ENCODE measurements at regions not wholly inside any gene's neighbourhood (a gene's known extent, or its start where the extent isn't known, plus 50 kb on each side); places are given as distances from the start of the nearest gene placed in this dataset.

DNA sequence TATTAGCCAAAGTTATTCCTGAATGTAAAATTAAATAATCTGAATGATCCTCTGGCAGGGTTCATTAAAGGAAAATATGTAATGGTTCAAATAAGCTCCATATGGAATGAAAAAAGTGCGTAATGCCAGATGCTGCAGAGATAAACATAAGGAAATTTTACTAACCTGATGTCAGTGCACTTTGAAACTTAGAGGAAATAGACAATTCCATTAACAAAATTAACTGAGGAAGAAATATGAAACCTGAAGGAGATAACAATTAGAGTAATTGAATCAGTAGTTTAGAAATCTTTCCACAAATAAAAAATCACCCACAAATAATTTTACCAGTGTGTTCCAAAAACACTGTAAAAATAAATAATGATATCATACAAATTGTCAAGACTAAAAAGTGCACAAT is 387.5 kb downstream of the GRIA2 start:
- TF ChIP-seq RAD21 (IDR thresholded peaks at IDR 0.05; ENCODE audit: low read depth) (no peak), EP300 (IDR thresholded peaks at IDR 0.05; ENCODE audit: borderline replicate concordance) (no peak), TCF12 (IDR thresholded peaks at IDR 0.05; ENCODE audit: low read depth) (no peak), YY1 (IDR thresholded peaks at IDR 0.05; ENCODE audit: low read depth) (no peak), CEBPB (IDR thresholded peaks at IDR 0.05) (no peak)
- TF ChIP-seq, protein P1, sequence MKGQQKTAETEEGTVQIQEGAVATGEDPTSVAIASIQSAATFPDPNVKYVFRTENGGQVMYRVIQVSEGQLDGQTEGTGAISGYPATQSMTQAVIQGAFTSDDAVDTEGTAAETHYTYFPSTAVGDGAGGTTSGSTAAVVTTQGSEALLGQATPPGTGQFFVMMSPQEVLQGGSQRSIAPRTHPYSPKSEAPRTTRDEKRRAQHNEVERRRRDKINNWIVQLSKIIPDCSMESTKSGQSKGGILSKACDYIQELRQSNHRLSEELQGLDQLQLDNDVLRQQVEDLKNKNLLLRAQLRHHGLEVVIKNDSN (IDR thresholded peaks at IDR 0.05): no peak
- TF ChIP-seq, protein P2, sequence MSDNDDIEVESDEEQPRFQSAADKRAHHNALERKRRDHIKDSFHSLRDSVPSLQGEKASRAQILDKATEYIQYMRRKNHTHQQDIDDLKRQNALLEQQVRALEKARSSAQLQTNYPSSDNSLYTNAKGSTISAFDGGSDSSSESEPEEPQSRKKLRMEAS (IDR thresholded peaks at IDR 0.05): no peak

Measured in Ishikawa (cell line).